HG02588 (cell line): ENCODE measurements at regions not wholly inside any gene's neighbourhood (a gene's known extent, or its start where the extent isn't known, plus 50 kb on each side); places are given as distances from the start of the nearest gene placed in this dataset.
"Not testable (repeated sequence)": the region's sequence is repeated elsewhere in the genome, so short reads cannot be mapped to it uniquely, and the experiment has no call there.

Experiments used
- ATAC-seq: cut with Tn5 transposase; IDR thresholded peaks from one replicate; pipeline ENCODE4 v1.9.1; 2021; ENCODE audit warnings: mild to moderate bottlenecking, moderate library complexity; ENCODE audit not compliant: unreplicated experiment

DNA sequence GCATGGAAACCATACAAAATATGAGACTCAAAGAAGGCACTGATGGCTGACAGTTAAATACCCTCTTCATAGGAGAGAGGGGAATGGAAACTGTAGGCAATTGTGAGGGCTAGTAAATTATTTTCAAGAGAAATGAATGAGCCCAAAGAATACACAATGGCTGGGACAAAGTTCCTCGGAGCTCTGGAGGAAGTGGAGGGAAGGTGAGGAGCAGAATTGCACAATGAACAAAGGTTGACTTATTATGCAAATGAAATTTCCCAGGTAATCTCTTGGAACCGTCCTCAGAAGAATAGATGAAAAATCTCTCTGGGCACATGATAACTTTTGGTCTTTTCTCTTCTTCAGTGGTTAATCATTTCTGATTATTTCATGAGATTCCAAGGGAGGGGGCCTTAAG lies 202.6 kb upstream of the VCX start:
- ATAC-seq = no peak

DNA sequence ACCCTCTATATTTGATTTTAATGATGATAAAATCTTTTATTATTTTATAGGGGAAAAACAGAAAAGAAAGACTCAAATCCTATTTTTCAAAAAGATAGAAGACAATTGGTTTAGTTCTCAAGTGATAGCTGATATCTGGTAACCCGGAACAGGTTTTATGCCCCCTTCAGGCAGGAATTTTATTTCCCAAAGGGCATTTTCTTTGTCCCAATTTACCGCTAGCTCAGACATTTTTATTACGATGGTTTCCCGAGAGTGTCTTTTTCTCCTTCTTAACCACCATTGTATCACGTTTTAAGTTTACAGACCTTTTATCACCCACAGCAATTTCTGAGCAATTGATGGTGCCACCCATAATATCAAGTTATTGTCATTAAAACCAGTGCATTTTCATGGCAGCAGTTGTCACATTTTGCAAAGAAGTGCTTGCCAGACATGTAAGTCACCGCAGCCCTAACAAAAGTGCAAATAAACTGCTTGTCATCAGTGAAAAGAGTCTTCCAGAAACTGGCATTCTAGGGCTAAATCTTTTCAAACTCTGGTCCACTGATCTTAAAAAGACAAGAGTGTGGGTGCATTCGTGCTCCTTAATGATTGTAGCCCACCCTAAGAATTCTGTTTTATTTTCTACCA lies 204.8 kb upstream of the VCX start:
- no peak for ATAC-seq

DNA sequence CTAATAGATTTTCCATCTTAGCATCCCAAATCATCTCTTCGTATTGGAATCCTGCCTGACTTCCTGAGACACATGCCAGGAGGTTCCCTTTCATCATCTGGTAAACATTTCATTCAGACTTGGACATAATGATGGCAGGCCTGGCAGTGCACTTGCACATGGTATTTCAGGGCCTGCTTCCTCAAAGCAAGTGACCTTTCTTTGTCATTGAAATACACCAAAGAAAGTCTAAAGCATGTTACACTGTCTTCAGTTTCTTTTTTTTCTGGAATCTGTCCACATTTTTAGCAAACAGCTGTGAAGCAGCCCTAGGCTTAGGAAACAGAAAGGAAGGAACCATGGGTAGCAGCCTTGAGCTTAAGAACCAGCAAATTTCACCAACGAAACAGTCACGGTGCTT lies 205.9 kb upstream of the VCX start:
- no peak for ATAC-seq

GRCh38 chrX:7635604-7636003 lies 207.4 kb upstream of the VCX start:
- ATAC-seq = no peak

GRCh38 chrX:7620560-7620959 lies 222.4 kb upstream of the VCX start:
- ATAC-seq = no peak

- peak; percentile 82 for ATAC-seq
Measured at GRCh38 chrX:7617994-7618393, 225.0 kb upstream of the VCX start.

DNA sequence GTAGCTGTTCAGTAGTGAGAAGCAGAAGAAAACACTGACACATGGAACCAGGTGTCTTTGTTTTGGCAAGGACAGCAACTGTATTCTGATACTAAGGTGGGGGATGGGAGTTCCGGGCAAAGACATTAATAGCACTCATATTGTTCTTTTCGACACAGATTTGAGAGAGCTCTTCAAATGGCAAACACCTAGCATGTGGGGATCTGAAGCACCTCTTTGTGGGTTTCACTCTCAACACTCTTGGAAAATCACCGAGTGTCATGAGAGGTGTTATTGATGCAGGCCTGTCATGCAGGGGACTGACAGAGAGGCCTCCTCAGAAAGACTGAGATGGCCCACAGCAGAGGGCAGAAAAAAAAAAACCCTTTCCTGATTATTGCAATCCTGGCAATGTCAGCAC lies 228.4 kb upstream of the VCX start:
- ATAC-seq = no peak

DNA sequence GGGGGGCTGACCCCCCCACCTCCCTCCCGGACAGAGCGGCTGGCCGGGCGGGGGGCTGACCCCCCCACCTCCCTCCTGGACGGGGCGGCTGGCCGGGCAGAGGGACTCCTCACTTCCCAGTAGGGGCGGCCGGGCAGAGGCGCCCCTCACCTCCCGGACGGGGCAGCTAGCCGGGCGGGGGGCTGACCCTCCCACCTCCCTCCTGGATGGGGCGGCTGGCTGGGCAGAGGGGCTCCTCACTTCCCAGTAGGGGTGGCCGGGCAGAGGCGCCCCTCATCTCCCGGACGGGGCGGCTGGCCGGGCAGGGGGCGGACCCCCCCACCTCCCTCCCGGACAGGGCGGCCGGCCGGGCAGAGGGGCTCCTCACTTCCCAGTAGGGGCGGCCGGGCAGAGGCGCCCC lies 234.3 kb upstream of the VCX start:
- ATAC-seq = not testable (repeated sequence)

- no peak for ATAC-seq
Measured at GRCh38 chrX:7606039-7606652, 236.8 kb upstream of the VCX start.

- ATAC-seq = no peak
Measured at GRCh38 chrX:7603387-7603786, 239.6 kb upstream of the VCX start.

DNA sequence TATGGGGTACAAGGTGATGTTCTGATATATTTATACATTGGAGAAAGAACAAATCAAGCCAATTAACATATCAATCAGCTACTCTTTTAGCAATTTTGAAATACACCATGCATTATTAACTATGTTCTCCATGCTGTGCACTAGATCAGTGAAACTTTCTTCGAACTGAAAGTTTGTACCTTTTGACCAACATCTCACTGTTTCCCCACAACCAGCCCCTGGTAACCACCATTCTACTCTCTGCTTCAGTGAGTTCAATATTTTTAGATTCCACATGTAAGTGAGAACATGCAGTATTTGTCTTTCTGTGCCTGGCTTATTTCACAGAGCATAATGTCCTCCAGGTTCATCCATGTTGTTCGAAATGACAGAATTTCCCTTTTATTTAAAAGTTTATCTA lies 246.1 kb upstream of the VCX start:
- no peak for ATAC-seq

DNA sequence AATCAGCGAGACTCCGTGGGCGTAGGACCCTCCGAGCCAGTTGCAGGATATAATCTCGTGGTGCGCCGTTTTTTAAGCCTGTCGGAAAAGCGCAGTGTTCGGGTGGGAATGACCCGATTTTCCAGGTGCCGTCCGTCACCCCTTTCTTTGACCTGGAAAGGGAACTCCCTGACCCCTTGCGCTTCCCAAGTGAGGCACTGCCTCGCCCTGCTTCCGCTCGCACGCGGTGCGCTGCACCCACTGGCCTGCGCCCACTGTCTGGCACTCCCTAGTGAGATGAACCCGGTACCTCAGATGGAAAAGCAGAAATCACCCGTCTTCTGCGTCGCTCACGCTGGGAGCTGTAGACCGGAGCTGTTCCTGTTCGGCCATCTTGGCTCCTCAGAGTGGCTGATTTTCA lies 249.6 kb upstream of the VCX start:
- not testable (repeated sequence) for ATAC-seq

DNA sequence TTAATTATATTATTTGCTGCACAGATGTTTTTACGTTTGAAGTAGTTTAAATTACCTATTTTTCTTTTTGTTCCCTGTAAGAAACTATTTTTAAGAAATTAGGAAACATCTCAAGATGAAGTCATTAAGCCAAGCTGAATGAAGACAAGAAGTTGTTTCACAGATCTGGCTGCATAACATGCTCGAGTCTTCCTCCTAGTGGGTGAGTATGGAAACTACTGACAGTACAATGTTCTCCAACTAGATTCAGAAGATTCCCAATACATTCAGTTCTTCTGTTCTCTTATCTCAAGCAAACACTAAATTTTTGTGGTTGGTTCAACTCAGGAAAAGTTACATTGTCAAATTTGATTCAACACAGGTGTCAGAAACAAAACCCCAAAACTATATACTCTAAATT lies 256.8 kb upstream of the VCX start:
- no peak for ATAC-seq

DNA sequence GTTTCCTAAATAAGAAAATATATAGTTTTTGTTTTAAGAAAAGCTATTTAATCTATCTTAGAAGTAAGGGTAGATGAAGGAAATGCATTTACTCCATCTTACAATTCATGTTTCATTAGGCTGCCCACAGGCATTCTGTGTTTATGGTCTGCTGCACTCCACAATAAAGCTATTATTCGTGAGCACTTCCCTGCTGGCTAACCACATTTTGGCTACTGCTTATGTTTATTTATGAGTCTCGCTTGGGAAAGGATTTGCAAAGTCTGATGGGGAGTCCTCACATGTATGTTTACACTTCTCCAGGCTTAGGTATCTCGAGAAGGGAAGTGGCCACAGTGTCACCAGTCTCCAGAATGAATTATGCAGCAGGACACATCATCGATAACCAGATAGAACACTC lies 260.8 kb upstream of the VCX start:
- no peak for ATAC-seq

GRCh38 chrX:7580127-7580526 lies 262.8 kb upstream of the VCX start:
- no peak for ATAC-seq

- ATAC-seq = no peak
Measured at GRCh38 chrX:7574325-7574724, 268.6 kb upstream of the VCX start.

GRCh38 chrX:7570432-7571029 lies 272.4 kb upstream of the VCX start:
- no peak for ATAC-seq

DNA sequence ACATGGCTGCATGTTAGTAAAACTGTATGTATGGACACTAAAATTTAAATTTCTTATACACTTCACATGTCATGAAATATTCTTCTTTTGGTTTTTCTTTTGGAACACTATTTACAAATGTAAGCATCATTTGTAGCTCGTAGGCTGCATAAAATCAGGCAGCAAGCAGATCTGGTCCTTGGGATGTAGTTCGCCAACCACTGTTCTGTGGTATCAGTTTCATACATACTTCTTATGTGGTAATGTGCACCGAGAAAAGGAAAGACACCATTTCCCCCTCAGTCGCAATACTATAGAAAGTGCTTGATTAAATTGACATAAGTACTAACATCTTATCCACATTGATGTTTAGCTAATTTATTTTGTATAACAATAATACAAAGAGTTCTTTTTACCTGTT lies 274.4 kb upstream of the VCX start:
- no peak for ATAC-seq

DNA sequence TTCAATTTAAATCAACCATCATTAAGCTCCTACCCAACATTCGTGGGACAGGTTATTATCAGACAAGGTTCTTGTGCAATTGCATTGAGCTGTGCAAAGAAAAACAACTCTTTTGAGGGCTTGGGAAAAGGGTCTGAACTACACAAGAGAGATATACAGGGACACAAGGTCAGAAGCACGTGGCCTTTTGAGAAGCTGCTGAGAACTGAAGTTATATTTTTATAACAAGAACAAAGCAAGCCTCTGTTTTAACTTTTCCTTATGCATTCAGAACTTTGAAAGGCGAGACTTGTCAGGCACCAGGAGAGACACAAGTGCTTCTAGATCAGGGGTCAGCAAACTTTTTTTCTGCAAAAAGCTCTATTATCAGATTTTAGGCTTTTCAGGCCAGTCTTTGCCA lies 274.8 kb upstream of the VCX start:
- ATAC-seq = no peak

- ATAC-seq = no peak
Measured at GRCh38 chrX:7552760-7553159, 290.2 kb upstream of the VCX start.

DNA sequence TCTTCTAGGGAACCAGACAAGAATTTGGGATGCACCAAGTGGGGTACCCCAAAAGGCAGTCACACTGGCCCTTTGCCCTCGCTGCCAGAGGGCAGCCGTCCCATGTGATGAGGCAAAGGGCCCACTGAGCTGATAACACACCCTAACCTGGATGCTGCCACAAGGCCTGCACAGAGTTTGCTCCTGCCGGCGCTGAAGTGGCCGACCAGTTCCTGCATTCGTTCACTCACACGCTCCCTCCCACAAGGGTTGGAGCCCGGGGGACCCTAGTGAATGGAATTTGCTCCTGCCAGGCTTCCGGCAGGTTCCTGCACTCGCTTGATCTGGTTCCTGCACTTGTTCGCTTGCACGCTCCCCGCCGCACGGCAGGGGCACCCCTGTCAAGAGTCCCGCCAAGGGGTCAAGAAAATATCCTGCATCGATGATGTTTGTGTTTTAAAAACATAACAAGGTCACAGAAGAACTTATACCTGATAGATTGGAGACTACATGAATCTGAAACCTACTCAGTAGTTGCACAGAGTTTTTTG lies 296.4 kb upstream of the VCX start:
- no peak for ATAC-seq

DNA sequence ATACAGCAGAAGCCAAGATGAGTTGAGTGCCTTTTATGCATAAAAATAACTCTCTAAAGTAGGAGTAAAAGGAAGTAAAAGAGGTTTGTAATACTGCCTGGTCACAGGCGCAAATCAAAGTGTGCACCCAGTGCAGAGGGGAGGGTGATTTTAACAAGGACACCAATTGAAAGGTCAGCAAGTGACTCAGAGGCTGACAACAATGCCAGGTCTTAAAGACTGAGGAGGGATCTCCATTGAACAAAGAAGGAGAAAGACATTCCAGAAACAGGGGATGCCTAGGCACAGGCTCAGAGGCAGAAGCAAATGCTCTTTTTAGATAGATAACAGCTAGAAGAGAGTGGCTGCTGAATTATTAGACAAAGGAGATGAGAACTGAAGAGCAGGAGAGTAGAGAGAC lies 297.4 kb upstream of the VCX start:
- ATAC-seq = no peak
